Panc1 (cell line): ENCODE measurements at regions not wholly inside any gene's neighbourhood (a gene's known extent, or its start where the extent isn't known, plus 50 kb on each side); places are given as distances from the start of the nearest gene placed in this dataset.

ENCODE experiments used
- ATAC-seq: fragments of 200-7000 bp; cut with Tn5 transposase; 2 replicates; pipeline ENCODE4 v1.9.1; 2020; ENCODE audit warnings: mild to moderate bottlenecking, moderate library complexity
- BruUV-seq: library from RNA; stranded (reverse); fragments of 400-500 nt; replicated peaks from 2 replicates; lab custom pipeline; 2021; lab: Mats Ljungman, UMichigan
- CTCF ChIA-PET: fragments of 300-600 bp; sonication (Branson Sonifier 250); formaldehyde crosslinking; loops from one replicate; lab custom pipeline; 2022; ENCODE audit warnings: antibody characterized with exemption; lab: Charles Lee
- POLR2A ChIA-PET: fragments of 300-600 bp; sonication (Branson Sonifier 250); formaldehyde crosslinking; loops from one replicate; lab custom pipeline; 2022; ENCODE audit warnings: antibody characterized with exemption; lab: Charles Lee
- DNase-seq: peaks from one replicate; pipeline ENCODE4 v3.0.0-alpha.2; 2010; ENCODE audit warnings: low read depth, low spot score
- H3K27ac ChIP-seq: 2 replicates; pipeline ENCODE4 v1.5.1; 2011; ENCODE audit warnings: mild to moderate bottlenecking, low read length, inconsistent platforms
- H3K27me3 ChIP-seq: fragments of 200-500 bp; sonication (Bioruptor generic); 2 replicates; pipeline ENCODE4 v1.6.0; 2014; ENCODE audit warnings: low read length, inconsistent platforms; ENCODE audit not compliant: control insufficient read depth, insufficient read depth
- H3K36me3 ChIP-seq: fragments of 200-500 bp; sonication (Bioruptor generic); 2 replicates; pipeline ENCODE4 v1.5.1; 2014; ENCODE audit warnings: inconsistent platforms, mild to moderate bottlenecking, low read length, moderate library complexity; ENCODE audit not compliant: control insufficient read depth, insufficient read depth
- H3K4me1 ChIP-seq: 2 replicates; pipeline ENCODE4 v1.5.1; 2011; ENCODE audit warnings: inconsistent platforms, mild to moderate bottlenecking, low read length, moderate library complexity; ENCODE audit not compliant: control insufficient read depth, insufficient read depth
- H3K4me3 ChIP-seq, 2 experiments: 2 replicates each; pipeline ENCODE4 v1.5.1; 2011 to 2012; ENCODE audit warnings: low read depth in 2 of 2, low read length in 2 of 2, mild to moderate bottlenecking in 2 of 2, inconsistent platforms in 1 of 2, moderate library complexity in 1 of 2
- H3K9me3 ChIP-seq: fragments of 200-500 bp; sonication (Bioruptor generic); 2 replicates; pipeline ENCODE4 v1.5.1; 2014; ENCODE audit warnings: low read depth, mild to moderate bottlenecking, inconsistent platforms, low read length, moderate library complexity; ENCODE audit not compliant: control insufficient read depth, insufficient read depth
- POLR2AphosphoS5 ChIP-seq: IDR thresholded peaks from 2 replicates; pipeline ENCODE4 v1.6.1; 2012; ENCODE audit warnings: mild to moderate bottlenecking, low read depth, low read length, moderate library complexity
- SIN3A ChIP-seq: IDR thresholded peaks from 2 replicates; pipeline ENCODE4 v1.6.1; 2012; ENCODE audit warnings: low read depth, mild to moderate bottlenecking, low read length, moderate library complexity, borderline replicate concordance; ENCODE audit not compliant: insufficient read depth
- TCF7L2 ChIP-seq: IDR thresholded peaks from 2 replicates; pipeline ENCODE4 v1.6.1; 2011; ENCODE audit warnings: mild to moderate bottlenecking, low read depth, low read length, inconsistent platforms
- in situ Hi-C: cut with HindIII; loops from 2 replicates; pipeline ENCODE4 v1.10.0; 2016; ENCODE audit warnings: low sequenced_read_pairs, low pct_unique_long_range_greater_than_20kb
- intact Hi-C: fragments of 100-400 bp; cut with micrococcal nuclease; formaldehyde crosslinking; loops from one replicate; pipeline ENCODE4 v1.10.0; 2022; ENCODE audit not compliant: unreplicated experiment
- TF ChIP-seq, protein P1 (sequence below): fragments of 450-650 bp; IDR thresholded peaks from 2 replicates; pipeline ENCODE4 v1.5.1; 2017; ENCODE audit warnings: mild to moderate bottlenecking
- TF ChIP-seq, protein P2 (sequence below), 2 experiments: IDR thresholded peaks; 2 replicates each; pipeline ENCODE4 v1.6.1; 2011 to 2012; ENCODE audit warnings: low read depth in 2 of 2, control low read depth in 1 of 2, low read length in 1 of 2, mild to moderate bottlenecking in 1 of 2, moderate library complexity in 1 of 2; ENCODE audit not compliant: insufficient read depth in 1 of 2

DNA sequence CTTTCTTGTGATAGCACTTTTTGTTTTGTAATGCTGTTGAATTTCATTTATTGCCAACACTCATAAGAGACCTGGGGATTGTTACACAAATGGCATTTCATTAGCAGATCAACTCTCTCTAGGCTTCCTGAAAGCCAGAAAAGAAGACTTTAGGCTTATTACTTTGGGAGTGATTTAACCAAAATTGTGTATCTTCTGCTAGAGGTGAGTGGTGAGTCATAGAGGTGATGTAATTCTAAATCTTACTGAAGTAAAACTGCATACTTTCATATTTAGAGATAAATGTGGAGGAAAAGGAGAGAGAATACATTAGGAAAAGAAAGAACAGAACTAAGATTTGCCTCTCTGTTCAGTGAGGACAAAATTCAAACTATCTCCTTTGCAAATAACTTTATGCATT lies 304.7 kb upstream of the RGS17 start:
- Histone ChIP-seq H3K4me1 (no peaks in the 10 kb centered on the region), H3K4me3 (no peak overlapping the region), H3K9me3 (no peaks in the 10 kb centered on the region), H3K36me3 (no peaks in the 10 kb centered on the region), H3K27ac (no peak overlapping the region), H3K27me3 (no peaks in the 10 kb centered on the region)
- CTCF ChIA-PET, result no interaction called here
- in situ Hi-C loops (no loop called here), intact Hi-C loops (no loop called here)
- no peak for ATAC-seq
- DNase-seq, result no peak
- no TSS peak for BruUV-seq
- POLR2A ChIA-PET, result no interaction called here
- TF ChIP-seq SIN3A (no peak), TCF7L2 (no peak), POLR2AphosphoS5 (no peak)
- TF ChIP-seq, protein P1, sequence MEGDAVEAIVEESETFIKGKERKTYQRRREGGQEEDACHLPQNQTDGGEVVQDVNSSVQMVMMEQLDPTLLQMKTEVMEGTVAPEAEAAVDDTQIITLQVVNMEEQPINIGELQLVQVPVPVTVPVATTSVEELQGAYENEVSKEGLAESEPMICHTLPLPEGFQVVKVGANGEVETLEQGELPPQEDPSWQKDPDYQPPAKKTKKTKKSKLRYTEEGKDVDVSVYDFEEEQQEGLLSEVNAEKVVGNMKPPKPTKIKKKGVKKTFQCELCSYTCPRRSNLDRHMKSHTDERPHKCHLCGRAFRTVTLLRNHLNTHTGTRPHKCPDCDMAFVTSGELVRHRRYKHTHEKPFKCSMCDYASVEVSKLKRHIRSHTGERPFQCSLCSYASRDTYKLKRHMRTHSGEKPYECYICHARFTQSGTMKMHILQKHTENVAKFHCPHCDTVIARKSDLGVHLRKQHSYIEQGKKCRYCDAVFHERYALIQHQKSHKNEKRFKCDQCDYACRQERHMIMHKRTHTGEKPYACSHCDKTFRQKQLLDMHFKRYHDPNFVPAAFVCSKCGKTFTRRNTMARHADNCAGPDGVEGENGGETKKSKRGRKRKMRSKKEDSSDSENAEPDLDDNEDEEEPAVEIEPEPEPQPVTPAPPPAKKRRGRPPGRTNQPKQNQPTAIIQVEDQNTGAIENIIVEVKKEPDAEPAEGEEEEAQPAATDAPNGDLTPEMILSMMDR, result no peak
- TF ChIP-seq, protein P2, sequence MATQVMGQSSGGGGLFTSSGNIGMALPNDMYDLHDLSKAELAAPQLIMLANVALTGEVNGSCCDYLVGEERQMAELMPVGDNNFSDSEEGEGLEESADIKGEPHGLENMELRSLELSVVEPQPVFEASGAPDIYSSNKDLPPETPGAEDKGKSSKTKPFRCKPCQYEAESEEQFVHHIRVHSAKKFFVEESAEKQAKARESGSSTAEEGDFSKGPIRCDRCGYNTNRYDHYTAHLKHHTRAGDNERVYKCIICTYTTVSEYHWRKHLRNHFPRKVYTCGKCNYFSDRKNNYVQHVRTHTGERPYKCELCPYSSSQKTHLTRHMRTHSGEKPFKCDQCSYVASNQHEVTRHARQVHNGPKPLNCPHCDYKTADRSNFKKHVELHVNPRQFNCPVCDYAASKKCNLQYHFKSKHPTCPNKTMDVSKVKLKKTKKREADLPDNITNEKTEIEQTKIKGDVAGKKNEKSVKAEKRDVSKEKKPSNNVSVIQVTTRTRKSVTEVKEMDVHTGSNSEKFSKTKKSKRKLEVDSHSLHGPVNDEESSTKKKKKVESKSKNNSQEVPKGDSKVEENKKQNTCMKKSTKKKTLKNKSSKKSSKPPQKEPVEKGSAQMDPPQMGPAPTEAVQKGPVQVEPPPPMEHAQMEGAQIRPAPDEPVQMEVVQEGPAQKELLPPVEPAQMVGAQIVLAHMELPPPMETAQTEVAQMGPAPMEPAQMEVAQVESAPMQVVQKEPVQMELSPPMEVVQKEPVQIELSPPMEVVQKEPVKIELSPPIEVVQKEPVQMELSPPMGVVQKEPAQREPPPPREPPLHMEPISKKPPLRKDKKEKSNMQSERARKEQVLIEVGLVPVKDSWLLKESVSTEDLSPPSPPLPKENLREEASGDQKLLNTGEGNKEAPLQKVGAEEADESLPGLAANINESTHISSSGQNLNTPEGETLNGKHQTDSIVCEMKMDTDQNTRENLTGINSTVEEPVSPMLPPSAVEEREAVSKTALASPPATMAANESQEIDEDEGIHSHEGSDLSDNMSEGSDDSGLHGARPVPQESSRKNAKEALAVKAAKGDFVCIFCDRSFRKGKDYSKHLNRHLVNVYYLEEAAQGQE (IDR thresholded peaks at IDR 0.05; ENCODE audit: insufficient read depth in 1 of 2, low read depth in 2 of 2, low read length in 1 of 2), result no peak

DNA sequence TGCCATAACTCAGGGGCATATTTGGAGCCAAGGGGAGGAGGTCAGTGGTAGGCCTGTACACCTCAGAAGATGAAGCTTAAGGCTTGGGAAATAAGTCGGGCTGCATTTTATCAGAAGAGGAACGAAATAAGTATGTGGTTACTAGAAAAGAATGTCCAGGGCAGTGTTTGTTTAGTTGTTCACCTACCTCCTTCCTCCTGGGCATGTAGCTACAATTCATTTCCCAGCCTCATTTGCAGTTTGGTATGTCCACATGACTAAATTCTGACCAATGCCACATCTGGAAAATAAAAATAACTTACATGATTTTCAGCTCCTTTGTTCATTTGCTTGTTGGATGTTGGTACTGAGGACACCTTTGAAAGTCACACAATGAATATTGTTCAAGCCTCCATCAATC lies 294.5 kb upstream of the RGS17 start:
- Histone ChIP-seq H3K4me1 (no peaks in the 10 kb centered on the region), H3K4me3 (no peak overlapping the region), H3K9me3 (no peaks in the 10 kb centered on the region; the same call in 1 of the 2 replicates), H3K27me3 (no peaks in the 10 kb centered on the region), H3K36me3 (no peaks in the 10 kb centered on the region), H3K27ac (no peak overlapping the region)
- in situ Hi-C loops, result no loop called here
- ATAC-seq (no peak), DNase-seq (no peak)
- ChIA-PET CTCF (no interaction called here), POLR2A (no interaction called here)
- intact Hi-C loops, result no loop called here
- no TSS peak for BruUV-seq
- no peak for TF ChIP-seq POLR2AphosphoS5
- TF ChIP-seq, protein P1, result no peak
- no peak for TF ChIP-seq TCF7L2
